ENCODE measurements at regions not wholly inside any gene's neighbourhood (a gene's known extent, or its start where the extent isn't known, plus 50 kb on each side); places are given as distances from the start of the nearest gene placed in this dataset.

DNA sequence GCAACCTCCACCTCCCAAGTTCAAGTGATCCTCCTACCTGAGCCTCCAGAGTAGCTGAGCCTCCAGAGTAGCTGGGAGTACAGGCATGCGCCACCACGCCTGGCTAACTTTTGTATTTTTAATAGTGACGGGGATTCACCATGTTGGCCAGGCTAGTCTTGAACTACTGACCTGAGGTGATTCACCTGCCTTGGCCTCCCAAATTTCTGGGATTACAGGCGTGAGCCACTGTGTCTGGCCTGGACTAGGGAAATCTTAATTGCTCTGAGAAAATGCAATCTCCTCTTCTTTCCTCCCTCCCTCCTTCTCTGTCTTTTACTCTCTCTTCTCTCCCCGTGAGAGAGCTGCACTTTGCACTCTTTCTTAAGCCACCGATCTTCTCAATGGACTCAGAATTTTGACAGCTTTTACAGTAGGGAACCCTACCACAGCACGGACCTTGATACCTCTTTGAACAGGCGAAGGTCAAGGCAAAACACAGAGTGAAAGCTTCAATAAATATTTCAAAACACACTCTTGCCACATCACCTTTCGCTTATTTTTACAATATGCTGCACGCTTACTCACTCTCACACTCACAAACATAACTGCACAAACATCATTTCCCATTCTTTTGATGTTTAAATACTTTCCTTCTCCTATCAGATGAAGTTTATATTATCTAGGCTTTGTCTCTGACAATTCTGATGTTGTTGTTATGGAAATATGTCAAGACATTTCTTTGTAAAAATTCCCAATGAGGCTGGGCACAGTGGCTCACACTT is 173.4 kb upstream of the NRP1 start:
- DNase-seq = no peak
- no peak overlapping the region for H4K91ac ChIP-seq (ENCODE audit: insufficient read length, low read depth, low read length)
- no peak overlapping the region for H2BK5ac ChIP-seq (ENCODE audit: insufficient read length, low read length)
- H3K23ac ChIP-seq (ENCODE audit: insufficient read length, low read depth, low read length) = no peak overlapping the region
- Mint-ChIP-seq H3K9me3 (no peaks in the 10 kb centered on the region), H3K4me1 (peaks cover 10 to 11% of the 10 kb centered on the region in 2 experiments), H3K36me3 (ENCODE audit: insufficient read depth in 1 of 3, low read depth in 3 of 3) (no peaks in the 10 kb centered on the region), H3K27me3 (ENCODE audit: low read depth) (no peaks in the 10 kb centered on the region), H3K4me3 (no peak overlapping the region), H3K27ac (no peak overlapping the region; a peak in 1 of 7 replicates)
- no peak overlapping the region for H2BK120ac ChIP-seq (ENCODE audit: low read depth, low read length, poor library complexity, severe bottlenecking)
- peaks cover 4% of the 10 kb centered on the region; the same call in 1 of the 2 replicates for H3K4me1 ChIP-seq (ENCODE audit: insufficient read depth, low read length)
- no peak overlapping the region for H2AFZ ChIP-seq (ENCODE audit: low read length)
- H3T11ph ChIP-seq (ENCODE audit: low read length) = no peak overlapping the region
- H4K8ac ChIP-seq (replicated peaks; ENCODE audit: insufficient read length, low read depth, low read length) = no peak overlapping the region
- H3K23me2 ChIP-seq (ENCODE audit: insufficient read length, low read depth, low read length, poor library complexity, severe bottlenecking) = no peaks in the 10 kb centered on the region
- H4K20me1 ChIP-seq (ENCODE audit: control insufficient read depth, insufficient read depth, insufficient read length) = no peaks in the 10 kb centered on the region
- H3K4ac ChIP-seq (ENCODE audit: low read depth, low read length) = no peak overlapping the region
- H3K4me2 ChIP-seq (ENCODE audit: insufficient read depth, insufficient read length, low read length) = no peak overlapping the region
- H2AK5ac ChIP-seq (ENCODE audit: insufficient read length, low read length) = no peak overlapping the region
- H3K27ac ChIP-seq (ENCODE audit: insufficient read length, low read depth, low read length) = no peak overlapping the region
- H3K79me1 ChIP-seq (ENCODE audit: insufficient read depth, low read depth, low read length, poor library complexity, severe bottlenecking) = no peaks in the 10 kb centered on the region
- H2BK15ac ChIP-seq (ENCODE audit: low read depth, low read length) = no peak overlapping the region
- WGBS (ENCODE audit: extremely low coverage, insufficient read length, low lambda C conversion rate) = no CpG with 5 or more reads among the region's 10 CpGs
- H3K14ac ChIP-seq (ENCODE audit: insufficient read depth, low read length) = no peak overlapping the region
- no peaks in the 10 kb centered on the region for H3K27me3 ChIP-seq (ENCODE audit: insufficient read depth, low read length)
- no peaks in the 10 kb centered on the region for H3K9me3 ChIP-seq (ENCODE audit: control insufficient read depth, low read depth, low read length)
- H3K18ac ChIP-seq (ENCODE audit: insufficient read length, low read depth, low read length) = no peak overlapping the region
- H3K56ac ChIP-seq (ENCODE audit: insufficient read length, low read depth, low read length) = no peak overlapping the region
- H3K9ac ChIP-seq (ENCODE audit: extremely low read depth, insufficient read length, low read length) = no peak overlapping the region
- H2BK20ac ChIP-seq (ENCODE audit: low read depth, low read length, poor library complexity, severe bottlenecking) = no peak overlapping the region
- no peak overlapping the region for H4K5ac ChIP-seq (ENCODE audit: insufficient read length, low read depth, low read length)
- H3K79me2 ChIP-seq (ENCODE audit: insufficient read depth, low read length) = no peaks in the 10 kb centered on the region
- TF ChIP-seq, protein P1, sequence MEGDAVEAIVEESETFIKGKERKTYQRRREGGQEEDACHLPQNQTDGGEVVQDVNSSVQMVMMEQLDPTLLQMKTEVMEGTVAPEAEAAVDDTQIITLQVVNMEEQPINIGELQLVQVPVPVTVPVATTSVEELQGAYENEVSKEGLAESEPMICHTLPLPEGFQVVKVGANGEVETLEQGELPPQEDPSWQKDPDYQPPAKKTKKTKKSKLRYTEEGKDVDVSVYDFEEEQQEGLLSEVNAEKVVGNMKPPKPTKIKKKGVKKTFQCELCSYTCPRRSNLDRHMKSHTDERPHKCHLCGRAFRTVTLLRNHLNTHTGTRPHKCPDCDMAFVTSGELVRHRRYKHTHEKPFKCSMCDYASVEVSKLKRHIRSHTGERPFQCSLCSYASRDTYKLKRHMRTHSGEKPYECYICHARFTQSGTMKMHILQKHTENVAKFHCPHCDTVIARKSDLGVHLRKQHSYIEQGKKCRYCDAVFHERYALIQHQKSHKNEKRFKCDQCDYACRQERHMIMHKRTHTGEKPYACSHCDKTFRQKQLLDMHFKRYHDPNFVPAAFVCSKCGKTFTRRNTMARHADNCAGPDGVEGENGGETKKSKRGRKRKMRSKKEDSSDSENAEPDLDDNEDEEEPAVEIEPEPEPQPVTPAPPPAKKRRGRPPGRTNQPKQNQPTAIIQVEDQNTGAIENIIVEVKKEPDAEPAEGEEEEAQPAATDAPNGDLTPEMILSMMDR (conservative IDR thresholded peaks at IDR 0.05) = no peak
- H2BK12ac ChIP-seq (ENCODE audit: insufficient read length, low read depth, low read length) = no peak overlapping the region

All from H9 (cell line).